ENCODE measurements at regions not wholly inside any gene's neighbourhood (a gene's known extent, or its start where the extent isn't known, plus 50 kb on each side); places are given as distances from the start of the nearest gene placed in this dataset.

GRCh38 chr10:123294886-123295285 is 140.7 kb downstream of the BUB3 start:
- no peak for TF ChIP-seq RAD21 (conservative IDR thresholded peaks at IDR 0.05 in 1 of 2, IDR thresholded peaks at IDR 0.05 in 1 of 2)
- no peak for TF ChIP-seq CTCF (IDR thresholded peaks at IDR 0.05)
- no peak for TF ChIP-seq POLR2A (IDR thresholded peaks at IDR 0.05; ENCODE audit: low read length)
- TF ChIP-seq EP300 (IDR thresholded peaks at IDR 0.05): no peak
- no peak for TF ChIP-seq MYC (IDR thresholded peaks at IDR 0.05; ENCODE audit: borderline replicate concordance, low read length)
- no peak for TF ChIP-seq CEBPB (IDR thresholded peaks at IDR 0.05)
